ENCODE measurements at regions not wholly inside any gene's neighbourhood (a gene's known extent, or its start where the extent isn't known, plus 50 kb on each side); places are given as distances from the start of the nearest gene placed in this dataset.

DNA sequence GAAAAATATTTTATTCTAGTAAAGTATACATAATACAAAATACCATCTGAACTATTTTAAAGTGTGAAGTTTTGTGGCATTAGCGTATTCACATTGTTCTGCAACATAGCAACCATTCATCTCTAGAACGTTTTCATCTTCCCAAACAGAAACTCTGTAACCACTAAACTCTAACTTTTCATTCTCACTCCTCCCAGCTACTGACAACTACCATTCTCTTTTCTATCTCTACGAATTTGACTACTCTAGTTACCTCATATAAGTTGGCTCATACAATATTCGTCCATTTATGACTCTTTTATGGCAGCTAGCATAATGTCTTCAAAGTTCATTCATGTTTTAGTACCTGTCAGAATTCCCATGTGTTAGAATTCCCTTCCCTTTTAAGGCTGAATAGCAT is 150.5 kb upstream of the MIR17HG start:
- no peaks in the 10 kb centered on the region for H3K4me1 ChIP-seq
- no peak overlapping the region for H3K27ac ChIP-seq
- DNase-seq (ENCODE audit: extremely low spot score in 2 of 2) = no peak
- no peaks in the 10 kb centered on the region for H3K36me3 ChIP-seq
- H3K27me3 ChIP-seq = no peaks in the 10 kb centered on the region
- TF ChIP-seq POLR2AphosphoS5 (IDR thresholded peaks at IDR 0.05; ENCODE audit: insufficient read depth in 1 of 2, low read depth in 1 of 2) (no peak), POLR2A (IDR thresholded peaks at IDR 0.05) (no peak)
- TF ChIP-seq, protein P1, sequence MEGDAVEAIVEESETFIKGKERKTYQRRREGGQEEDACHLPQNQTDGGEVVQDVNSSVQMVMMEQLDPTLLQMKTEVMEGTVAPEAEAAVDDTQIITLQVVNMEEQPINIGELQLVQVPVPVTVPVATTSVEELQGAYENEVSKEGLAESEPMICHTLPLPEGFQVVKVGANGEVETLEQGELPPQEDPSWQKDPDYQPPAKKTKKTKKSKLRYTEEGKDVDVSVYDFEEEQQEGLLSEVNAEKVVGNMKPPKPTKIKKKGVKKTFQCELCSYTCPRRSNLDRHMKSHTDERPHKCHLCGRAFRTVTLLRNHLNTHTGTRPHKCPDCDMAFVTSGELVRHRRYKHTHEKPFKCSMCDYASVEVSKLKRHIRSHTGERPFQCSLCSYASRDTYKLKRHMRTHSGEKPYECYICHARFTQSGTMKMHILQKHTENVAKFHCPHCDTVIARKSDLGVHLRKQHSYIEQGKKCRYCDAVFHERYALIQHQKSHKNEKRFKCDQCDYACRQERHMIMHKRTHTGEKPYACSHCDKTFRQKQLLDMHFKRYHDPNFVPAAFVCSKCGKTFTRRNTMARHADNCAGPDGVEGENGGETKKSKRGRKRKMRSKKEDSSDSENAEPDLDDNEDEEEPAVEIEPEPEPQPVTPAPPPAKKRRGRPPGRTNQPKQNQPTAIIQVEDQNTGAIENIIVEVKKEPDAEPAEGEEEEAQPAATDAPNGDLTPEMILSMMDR (IDR thresholded peaks at IDR 0.05) = no peak
- H3K4me3 ChIP-seq = no peak overlapping the region
- intact Hi-C loops (cut with DNase I) = no loop called here
- H3K9me3 ChIP-seq = no peaks in the 10 kb centered on the region

DNA sequence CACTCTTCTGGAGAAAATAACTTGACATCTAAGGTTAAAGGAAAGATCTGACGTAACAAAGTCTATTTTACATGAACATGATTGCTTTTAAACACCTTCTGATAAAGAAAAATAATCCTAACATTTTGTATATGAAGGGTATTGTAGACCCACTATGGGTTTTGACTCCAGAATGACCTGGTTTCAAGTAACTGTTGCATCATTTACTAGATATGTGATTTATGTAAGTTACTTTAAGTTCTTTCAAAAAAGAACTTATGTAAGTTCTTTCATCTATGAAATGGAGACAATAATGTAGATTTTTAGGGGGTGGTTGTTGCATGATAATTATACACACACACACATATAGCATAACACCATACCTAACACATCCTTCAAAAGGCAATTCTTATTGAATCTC is 147.6 kb upstream of the MIR17HG start:
- no peaks in the 10 kb centered on the region for H3K36me3 ChIP-seq
- no peak overlapping the region for H3K4me3 ChIP-seq
- no peaks in the 10 kb centered on the region for H3K4me1 ChIP-seq
- H3K27ac ChIP-seq = no peak overlapping the region
- no peaks in the 10 kb centered on the region for H3K9me3 ChIP-seq
- DNase-seq (ENCODE audit: extremely low spot score in 2 of 2) = no peak
- intact Hi-C loops (cut with DNase I) = no loop called here
- no peaks in the 10 kb centered on the region for H3K27me3 ChIP-seq
- TF ChIP-seq, protein P1 (IDR thresholded peaks at IDR 0.05) = no peak
- TF ChIP-seq POLR2A (IDR thresholded peaks at IDR 0.05) (no peak), POLR2AphosphoS5 (IDR thresholded peaks at IDR 0.05; ENCODE audit: insufficient read depth in 1 of 2, low read depth in 1 of 2) (no peak)

DNA sequence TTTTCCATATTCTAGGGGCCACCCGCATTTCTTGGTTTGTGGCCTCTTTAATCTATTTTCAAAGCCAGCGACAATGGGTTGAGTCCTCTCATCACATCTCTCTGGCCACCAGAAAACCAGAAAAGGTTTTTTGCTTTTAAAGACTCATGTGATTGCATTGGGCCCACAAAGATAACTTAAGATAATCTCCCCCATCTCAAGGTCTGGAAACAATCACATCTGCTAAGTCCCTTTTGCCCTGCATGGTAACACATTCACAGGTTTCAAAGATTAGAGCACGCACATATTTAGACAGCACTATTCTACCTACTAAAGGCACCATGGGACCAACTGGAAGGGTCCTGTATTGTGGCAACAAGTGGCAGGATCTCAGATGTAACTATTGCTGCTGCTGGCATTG is 147.0 kb upstream of the MIR17HG start:
- Histone ChIP-seq H3K36me3 (no peaks in the 10 kb centered on the region), H3K4me1 (no peaks in the 10 kb centered on the region), H3K9me3 (no peaks in the 10 kb centered on the region), H3K4me3 (no peak overlapping the region), H3K27ac (no peak overlapping the region), H3K27me3 (no peaks in the 10 kb centered on the region)
- intact Hi-C loops (cut with DNase I) = no loop called here
- DNase-seq (ENCODE audit: extremely low spot score in 2 of 2) = no peak
- TF ChIP-seq POLR2AphosphoS5 (IDR thresholded peaks at IDR 0.05; ENCODE audit: insufficient read depth in 1 of 2, low read depth in 1 of 2) (no peak), POLR2A (IDR thresholded peaks at IDR 0.05) (no peak)
- TF ChIP-seq, protein P1 (IDR thresholded peaks at IDR 0.05) = no peak

DNA sequence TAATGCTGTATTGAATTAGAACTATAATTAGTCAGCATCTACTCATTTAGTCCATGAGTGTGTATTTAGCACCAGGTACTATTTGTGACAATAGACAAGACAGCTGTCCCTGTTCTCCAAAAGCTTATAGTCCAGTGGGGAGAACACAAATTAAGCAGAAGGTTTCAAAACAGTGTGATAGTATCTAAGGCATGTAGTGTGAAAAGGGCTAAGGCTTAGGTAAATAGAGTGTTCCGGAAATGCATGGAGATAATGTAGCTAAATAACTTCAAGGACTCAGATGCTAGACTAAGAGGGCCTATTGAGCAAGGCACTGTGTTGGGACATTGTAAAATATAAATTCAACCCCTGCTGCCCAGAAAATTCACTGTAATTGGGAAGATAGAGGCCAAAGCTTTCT is 144.1 kb upstream of the MIR17HG start:
- intact Hi-C loops (cut with DNase I) = no loop called here
- Histone ChIP-seq H3K4me1 (no peaks in the 10 kb centered on the region), H3K27ac (no peak overlapping the region)

DNA sequence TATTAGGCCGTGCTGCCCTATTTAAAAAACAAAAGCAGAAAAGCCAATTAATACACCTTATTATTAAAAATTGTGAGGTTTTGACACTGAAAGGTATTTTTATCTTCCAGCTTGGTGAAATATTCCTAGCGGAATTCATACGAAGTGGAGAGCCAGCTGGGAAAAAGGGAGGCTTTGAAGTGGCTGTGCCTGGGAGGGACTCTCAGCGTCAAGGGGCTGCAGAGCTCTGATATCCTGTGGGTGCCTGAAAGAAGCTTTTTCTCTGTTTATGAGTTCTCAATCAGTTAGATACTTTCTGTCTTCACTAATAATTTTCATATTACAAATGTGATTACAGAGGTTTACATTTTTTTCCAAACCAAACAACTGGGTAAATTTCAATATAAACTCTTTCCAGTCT is 140.2 kb upstream of the MIR17HG start:
- H3K4me3 ChIP-seq = no peak overlapping the region
- H3K36me3 ChIP-seq = no peaks in the 10 kb centered on the region
- intact Hi-C loops (cut with DNase I) = no loop called here
- TF ChIP-seq POLR2A (IDR thresholded peaks at IDR 0.05) (no peak), POLR2AphosphoS5 (IDR thresholded peaks at IDR 0.05; ENCODE audit: insufficient read depth in 1 of 2, low read depth in 1 of 2) (no peak)
- TF ChIP-seq, protein P1 (IDR thresholded peaks at IDR 0.05) = no peak
- no peak for DNase-seq (ENCODE audit: extremely low spot score in 2 of 2)
- H3K4me1 ChIP-seq = no peaks in the 10 kb centered on the region
- no peaks in the 10 kb centered on the region for H3K27me3 ChIP-seq
- H3K9me3 ChIP-seq = no peaks in the 10 kb centered on the region
- no peak overlapping the region for H3K27ac ChIP-seq

More for the DNA sequence above, 144.1 kb upstream of the MIR17HG start:
- no peak for DNase-seq (ENCODE audit: extremely low spot score in 2 of 2)
- TF ChIP-seq POLR2AphosphoS5 (IDR thresholded peaks at IDR 0.05; ENCODE audit: insufficient read depth in 1 of 2, low read depth in 1 of 2) = no peak
- Histone ChIP-seq H3K36me3 (no peaks in the 10 kb centered on the region), H3K9me3 (no peaks in the 10 kb centered on the region), H3K4me3 (no peak overlapping the region), H3K27me3 (no peaks in the 10 kb centered on the region)

DNA sequence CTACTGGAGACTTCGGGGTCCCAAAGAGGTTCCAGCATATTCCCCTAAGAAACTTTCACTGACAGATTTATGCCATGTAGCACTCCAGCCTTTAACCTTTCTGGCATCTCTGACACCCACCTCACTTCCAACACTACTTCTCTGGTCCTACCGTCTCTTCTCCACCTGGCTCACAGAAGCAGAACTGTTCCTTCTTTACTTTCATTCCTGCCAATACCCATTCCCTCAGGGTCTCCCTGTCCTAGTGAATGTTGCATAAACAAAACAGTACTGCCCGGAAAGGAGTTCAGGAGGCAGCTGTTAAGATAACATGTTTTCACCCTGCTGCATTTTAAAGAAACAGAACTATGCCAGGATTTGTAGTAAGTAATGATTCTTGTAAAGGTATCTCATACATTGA is 136.0 kb upstream of the MIR17HG start:
- Histone ChIP-seq H3K4me3 (no peak overlapping the region), H3K36me3 (no peaks in the 10 kb centered on the region), H3K27me3 (no peaks in the 10 kb centered on the region), H3K9me3 (no peaks in the 10 kb centered on the region), H3K27ac (no peak overlapping the region), H3K4me1 (no peaks in the 10 kb centered on the region)
- intact Hi-C loops (cut with DNase I) = no loop called here
- no peak for DNase-seq (ENCODE audit: extremely low spot score in 2 of 2)
- TF ChIP-seq POLR2A (IDR thresholded peaks at IDR 0.05) (no peak), POLR2AphosphoS5 (IDR thresholded peaks at IDR 0.05; ENCODE audit: insufficient read depth in 1 of 2, low read depth in 1 of 2) (no peak)
- TF ChIP-seq, protein P1 (IDR thresholded peaks at IDR 0.05) = no peak

Measured in vagina (tissue), 2 donors.